Heart right ventricle (tissue), 16 donors: ENCODE measurements at regions not wholly inside any gene's neighbourhood (a gene's known extent, or its start where the extent isn't known, plus 50 kb on each side); places are given as distances from the start of the nearest gene placed in this dataset.

ENCODE experiments used
- ATAC-seq, 8 donors: fragments of 200-7000 bp; cut with Tn5 transposase; one replicate each; pipeline ENCODE4 v1.9.1; 2020; ENCODE audit warnings: mild to moderate bottlenecking in 8 of 8, moderate library complexity in 8 of 8, moderate number of reproducible peaks in 1 of 8
- DNase-seq, 2 donors: peaks; one replicate each; pipeline ENCODE4 v3.0.0-alpha.2; 2020
- H3K27ac ChIP-seq, 10 donors: fragments of 200-600 bp; sonication (generic) in 2 of 10; one replicate each; pipeline versions ENCODE4 v1.5.0 to v1.8.0; 2020 to 2022; ENCODE audit warnings: mild to moderate bottlenecking in 3 of 10
- H3K27me3 ChIP-seq, 7 donors: fragments of 200-600 bp; one replicate each; pipeline ENCODE4 v1.8.0; 2021 to 2022; ENCODE audit warnings: mild to moderate bottlenecking in 2 of 7
- H3K36me3 ChIP-seq, 9 donors: fragments of 200-600 bp; sonication (generic) in 1 of 9; one replicate each; pipeline versions ENCODE4 v1.5.0 to v1.8.0; 2020 to 2022; ENCODE audit warnings: mild to moderate bottlenecking in 2 of 9
- H3K4me1 ChIP-seq, 9 donors: fragments of 200-600 bp; sonication (generic) in 1 of 9; one replicate each; pipeline versions ENCODE4 v1.5.0 to v1.8.0; 2020 to 2022; ENCODE audit warnings: mild to moderate bottlenecking in 4 of 9
- H3K4me3 ChIP-seq, 10 donors: fragments of 200-600 bp; sonication (generic) in 2 of 10; one replicate each; pipeline versions ENCODE4 v1.5.0 to v1.8.0; 2020 to 2022; ENCODE audit warnings: mild to moderate bottlenecking in 7 of 10, moderate library complexity in 2 of 10
- H3K9me3 ChIP-seq, 11 donors: fragments of 200-600 bp in 10 of 11; sonication (generic) in 2 of 11; one replicate each; pipeline versions ENCODE4 v1.5.0 to v1.8.0; 2013 to 2022; ENCODE audit warnings: mild to moderate bottlenecking in 2 of 11, control low read depth in 1 of 11, moderate library complexity in 1 of 11
- CTCF ChIP-seq, 9 donors: fragments of 200-600 bp; sonication (generic) in 2 of 9; IDR thresholded peaks; one replicate each; pipeline versions ENCODE4 v1.5.0 to v1.8.0; 2021 to 2022; ENCODE audit warnings: antibody characterized with exemption in 9 of 9, mild to moderate bottlenecking in 5 of 9, moderate library complexity in 1 of 9
- WGBS, 2 donors: extraction: QIAGEN DNeasy Blood & Tissue Kit; methylation state at CpG; one replicate each; pipeline ENCODE4 v1.1.7; 2013; ENCODE audit warnings: inconsistent platforms in 1 of 2; 5-methylcytosine and 5-hydroxymethylcytosine counted together
- intact Hi-C, 10 donors: fragments of 100-400 bp; cut with DNase I; formaldehyde crosslinking; loops; one replicate each; pipeline versions ENCODE4 v1.11.1 to v1.14.2; 2022
- donor health status: Arrhythmogenic right ventricular cardiomyopathy.
- donor health status: ischemic (EF 13 %, LVEDD 7.1; RV severe dilation, severe dysfunction).
- donor health status: healthy with polysubstance abuse.
- donor health status: DM: no; HTN: yes; CAD: no.
- donor health status: DM: no; HTN: no; CAD: no.
- donor health status: ischemic (EF 25% LVEDD 6.9; RV normal size, moderate dysfunction).
- donor health status: ischemic (EF 25% LVEDD 5.7; RV mildly dilated, moderate dysfunction).
- donor health status: healthy.
- donor health status: DM: yes; HTN: yes; CAD: no.
- donor health status: Ischemic cardiomyopathy.
- donor health status: ischemic (EF 35%, LVEDD 5.7; RV mildly dilated, moderate dysfunction).
- donor health status: nonischemic (EF 11% LVEDD 7.7; RV severe dilation, severe dysfunction).
- donor health status: DM: yes; HTN: yes; CAD: no.
- donor health status: PGD.
- donor health status: ischemic (EF 29% LVEDD 5.4; RV normal size, mild dysfunction).
- donor health status: nonischemic (EF 23%, LVEDD 6.1; RV moderate dilation, normal function).

- no peaks in the 10 kb centered on the region for H3K9me3 ChIP-seq
- H3K27ac ChIP-seq: no peak overlapping the region
- intact Hi-C loops: no loop called here
- peaks cover 0 to 4% (median 0%) of the 10 kb centered on the region in 9 donors for H3K4me1 ChIP-seq
- H3K4me3 ChIP-seq: no peak overlapping the region
- WGBS, 2 donors: 32 to 58% methylated on average over 1 of the region's 1 CpG
- no peak for ATAC-seq
- no peak for DNase-seq
- H3K36me3 ChIP-seq: no peaks in the 10 kb centered on the region
- no peaks in the 10 kb centered on the region for H3K27me3 ChIP-seq
- TF ChIP-seq CTCF (IDR thresholded peaks at IDR 0.05): no peak
These were observed 557.8 kb upstream of the GCFC2 start for GRCh38 chr2:76268484-76268883.

- DNase-seq (no peak), ATAC-seq (no peak)
- Histone ChIP-seq H3K36me3 (no peaks in the 10 kb centered on the region), H3K9me3 (no peaks in the 10 kb centered on the region), H3K27ac (no peak overlapping the region), H3K4me1 (no peaks in the 10 kb centered on the region), H3K4me3 (no peak overlapping the region), H3K27me3 (no peaks in the 10 kb centered on the region)
- intact Hi-C loops: no loop called here
- no peak for TF ChIP-seq CTCF (IDR thresholded peaks at IDR 0.05)
These were observed 547.1 kb upstream of the GCFC2 start for GRCh38 chr2:76257802-76258201.

- TF ChIP-seq CTCF (IDR thresholded peaks at IDR 0.05): no peak
- no peaks in the 10 kb centered on the region for H3K27me3 ChIP-seq
- H3K36me3 ChIP-seq: no peaks in the 10 kb centered on the region
- intact Hi-C loops: no loop called here
- no peak overlapping the region for H3K4me3 ChIP-seq
- H3K27ac ChIP-seq: no peak overlapping the region
- H3K9me3 ChIP-seq: no peaks in the 10 kb centered on the region
- no peak for ATAC-seq
- 49 to 58% methylated on average over 3 of the region's 3 CpGs for WGBS, 2 donors
- no peaks in the 10 kb centered on the region for H3K4me1 ChIP-seq
- no peak for DNase-seq
These were observed 545.9 kb upstream of the GCFC2 start for GRCh38 chr2:76256458-76257088.

GRCh38 chr2:76252704-76253103 lies 542.0 kb upstream of the GCFC2 start:
- intact Hi-C loops: no loop called here
- no peak overlapping the region for H3K27ac ChIP-seq
- WGBS, 2 donors: 38 to 42% methylated on average over 1 of the region's 1 CpG
- DNase-seq (no peak), ATAC-seq (no peak)
- H3K36me3 ChIP-seq: no peaks in the 10 kb centered on the region
- no peaks in the 10 kb centered on the region for H3K9me3 ChIP-seq
- H3K27me3 ChIP-seq: no peaks in the 10 kb centered on the region
- no peak overlapping the region for H3K4me3 ChIP-seq
- no peak for TF ChIP-seq CTCF (IDR thresholded peaks at IDR 0.05)
- H3K4me1 ChIP-seq: no peaks in the 10 kb centered on the region
